HG02938 (cell line): ENCODE measurements at regions not wholly inside any gene's neighbourhood (a gene's known extent, or its start where the extent isn't known, plus 50 kb on each side); places are given as distances from the start of the nearest gene placed in this dataset.

Experiments
- ATAC-seq: cut with Tn5 transposase; IDR thresholded peaks from one replicate; pipeline ENCODE4 v1.9.1; 2021; ENCODE audit warnings: mild to moderate bottlenecking, moderate library complexity; ENCODE audit not compliant: unreplicated experiment

DNA sequence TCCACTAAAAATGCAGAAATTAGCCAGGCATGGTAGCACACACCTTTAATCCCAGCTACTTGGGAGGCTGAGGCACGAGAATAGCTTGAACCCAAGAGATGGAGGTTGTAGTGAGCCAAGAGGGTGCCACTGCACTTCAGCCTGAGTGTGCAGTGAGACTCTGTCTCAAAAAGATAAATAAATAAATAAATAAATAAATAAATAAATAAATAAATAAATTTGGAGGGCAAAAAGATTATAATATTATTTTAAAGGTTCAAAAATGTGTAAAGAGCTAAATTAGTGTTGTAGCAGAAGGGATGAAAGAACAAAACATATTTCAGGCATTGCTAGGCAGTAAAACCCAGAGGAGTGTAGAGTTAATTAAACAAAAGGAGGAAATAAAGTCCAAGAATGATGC is 1136.4 kb upstream of the CDH2 start:
- ATAC-seq, result no peak

DNA sequence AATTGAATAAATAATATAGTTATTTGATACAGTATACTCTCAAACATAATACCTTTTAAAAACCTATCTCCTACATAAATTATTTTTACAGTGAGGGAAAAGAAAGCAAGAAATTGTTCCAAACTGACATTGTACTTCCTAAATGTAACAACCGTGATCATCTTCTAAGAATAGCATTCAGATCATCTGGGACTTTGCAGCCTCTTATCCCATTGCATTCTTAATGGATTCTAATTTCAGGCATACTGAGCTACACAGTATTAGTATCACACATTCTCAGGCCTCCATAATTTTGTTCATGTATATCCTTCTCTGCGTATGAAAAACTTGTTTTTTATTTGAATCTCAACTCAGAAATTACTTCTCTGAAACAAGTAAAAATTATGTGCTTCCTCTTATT is 1134.7 kb upstream of the CDH2 start:
- no peak for ATAC-seq

DNA sequence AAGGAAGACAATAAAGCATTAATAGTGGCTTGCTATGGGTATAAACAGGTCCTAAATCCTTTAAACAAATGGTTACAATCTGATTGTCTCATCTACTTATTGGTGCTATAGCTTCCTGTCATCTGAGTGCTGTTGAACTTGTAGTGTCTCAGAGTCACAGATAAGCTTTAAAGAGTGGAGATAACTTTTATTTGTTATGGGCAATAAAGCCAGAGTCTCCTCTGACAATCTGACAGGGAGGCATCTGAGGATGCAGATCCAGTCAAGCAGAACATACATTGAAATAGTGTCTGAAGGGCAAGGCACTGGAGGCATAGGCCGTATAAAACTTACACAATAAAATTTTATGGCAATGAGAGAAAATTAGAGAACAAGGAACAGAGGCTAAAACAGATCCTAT is 1132.4 kb upstream of the CDH2 start:
- ATAC-seq, result no peak

DNA sequence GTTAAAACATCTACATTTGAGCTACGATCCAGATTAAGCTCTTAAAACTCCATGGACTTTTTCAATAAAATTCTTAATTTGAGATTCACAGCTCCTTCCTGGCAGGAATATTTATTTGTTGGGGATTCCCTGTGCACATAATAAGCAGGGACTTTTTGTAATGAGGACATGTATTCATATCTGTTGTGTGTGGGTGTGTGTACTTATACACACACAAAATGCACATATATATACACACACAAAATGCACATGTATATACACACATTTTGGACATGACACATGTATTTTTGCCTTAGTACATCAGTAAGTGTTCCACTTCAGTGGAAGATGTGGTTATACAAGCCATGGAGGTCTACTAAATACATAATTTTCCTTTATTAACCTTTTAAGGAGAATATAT is 1131.1 kb upstream of the CDH2 start:
- ATAC-seq, result no peak

DNA sequence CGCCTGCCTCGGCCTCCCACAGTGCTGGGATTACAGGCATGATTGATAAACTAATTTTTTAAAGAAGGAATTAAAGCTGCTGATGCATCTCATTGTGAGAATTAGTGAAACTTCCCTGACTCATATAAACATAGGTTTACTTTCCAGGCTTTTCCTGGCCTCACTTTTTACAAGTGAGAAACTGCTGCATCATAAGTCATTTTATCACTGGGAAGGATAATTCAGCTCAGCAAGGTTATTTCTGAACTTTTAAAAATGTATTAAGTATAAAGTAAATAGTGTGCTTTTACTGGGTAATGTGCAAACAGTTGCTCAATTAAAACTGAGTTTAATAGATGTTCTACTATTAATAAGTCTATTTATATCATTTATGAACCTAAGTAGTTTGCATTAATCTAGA is 1130.3 kb upstream of the CDH2 start:
- no peak for ATAC-seq

DNA sequence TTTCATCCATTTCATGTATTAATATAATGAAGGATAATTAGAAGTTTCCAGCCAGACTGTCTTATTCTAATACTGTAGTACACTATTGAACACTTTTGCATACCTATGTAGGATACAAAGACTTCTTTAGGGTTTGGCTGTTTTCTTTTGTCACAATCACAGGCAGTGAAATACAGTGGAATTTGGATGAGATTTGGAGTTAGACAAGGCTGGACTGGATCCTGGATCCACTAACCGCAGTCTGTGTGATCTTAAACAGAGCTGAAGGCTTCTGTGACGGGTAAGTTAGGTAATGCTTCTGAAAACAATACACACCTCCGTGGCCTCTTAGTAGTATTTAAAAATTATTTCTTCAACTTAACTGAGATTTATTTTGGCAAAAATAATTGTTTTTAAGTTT is 1128.6 kb upstream of the CDH2 start:
- ATAC-seq, result no peak

DNA sequence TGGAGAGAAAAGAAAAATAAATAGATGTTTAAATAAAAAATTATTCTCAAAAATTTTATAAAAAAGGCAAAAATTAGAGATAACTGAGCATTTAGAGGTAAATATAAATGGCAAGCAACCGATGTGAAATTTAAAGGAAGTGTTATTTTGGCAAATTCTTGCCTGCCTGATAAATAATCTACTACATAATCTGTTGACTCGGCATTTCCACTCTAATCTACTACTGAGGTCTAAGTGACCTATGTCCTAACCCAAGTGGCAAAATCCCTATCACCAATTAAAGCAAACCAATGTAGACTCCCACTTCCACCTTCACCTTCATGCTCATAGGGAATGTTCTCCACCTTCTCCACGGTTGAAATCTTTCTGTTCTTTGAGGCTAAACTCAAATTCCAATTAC is 1124.1 kb upstream of the CDH2 start:
- no peak for ATAC-seq

DNA sequence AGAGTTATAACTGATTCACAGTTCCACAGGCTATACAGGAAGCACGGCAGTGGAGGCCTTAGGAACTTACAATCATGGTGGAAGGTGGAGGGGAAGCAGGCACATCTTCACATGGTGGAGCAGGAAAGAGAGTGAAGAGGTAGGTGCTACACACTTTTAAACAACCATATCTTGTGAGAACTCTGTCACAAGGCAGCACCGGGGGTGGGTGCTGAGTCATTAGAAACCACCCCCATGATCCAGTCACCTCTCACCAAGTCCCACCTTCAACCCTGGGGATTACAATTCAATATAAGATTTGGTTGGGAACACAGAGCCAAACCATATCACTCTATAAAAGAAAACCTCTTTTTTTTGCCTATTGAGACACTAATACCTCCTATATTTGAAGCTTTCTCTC is 1108.5 kb upstream of the CDH2 start:
- ATAC-seq, result no peak

DNA sequence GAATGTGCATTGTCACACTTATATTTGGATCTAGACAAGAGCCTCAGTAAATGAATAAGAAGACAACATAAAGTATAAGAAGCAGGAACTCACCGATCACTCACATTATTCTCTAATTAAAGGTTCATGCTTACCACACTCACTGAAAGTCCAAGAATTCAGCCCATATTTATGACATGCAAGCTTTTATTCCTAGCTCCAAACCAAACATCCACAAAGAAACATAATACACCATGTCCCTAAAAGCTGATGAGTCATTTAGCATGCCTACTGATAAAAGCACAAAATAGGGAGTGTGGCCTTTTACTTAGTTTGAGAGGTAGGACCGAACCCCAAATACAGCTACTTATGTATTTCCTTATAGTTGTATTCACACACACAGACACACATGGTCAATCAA is 1094.6 kb upstream of the CDH2 start:
- ATAC-seq, result no peak

DNA sequence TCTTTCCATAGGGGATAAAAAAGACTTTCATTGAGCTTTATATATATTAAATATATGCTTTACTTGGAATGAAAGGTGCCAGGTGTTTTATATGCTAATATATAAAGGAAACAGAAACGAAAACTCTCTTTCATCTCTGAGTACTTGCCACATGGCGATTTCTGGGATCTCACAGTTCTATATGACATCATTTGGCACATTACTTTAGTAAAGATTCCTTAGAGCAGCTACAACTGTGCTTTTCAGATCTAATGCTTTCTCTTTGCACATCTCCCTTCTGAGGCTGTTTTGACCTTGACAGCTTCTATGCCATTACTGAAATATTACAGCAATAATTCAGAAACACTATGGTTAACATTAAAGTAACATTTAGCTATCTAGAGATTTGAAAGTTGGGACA is 1082.9 kb upstream of the CDH2 start:
- no peak for ATAC-seq

DNA sequence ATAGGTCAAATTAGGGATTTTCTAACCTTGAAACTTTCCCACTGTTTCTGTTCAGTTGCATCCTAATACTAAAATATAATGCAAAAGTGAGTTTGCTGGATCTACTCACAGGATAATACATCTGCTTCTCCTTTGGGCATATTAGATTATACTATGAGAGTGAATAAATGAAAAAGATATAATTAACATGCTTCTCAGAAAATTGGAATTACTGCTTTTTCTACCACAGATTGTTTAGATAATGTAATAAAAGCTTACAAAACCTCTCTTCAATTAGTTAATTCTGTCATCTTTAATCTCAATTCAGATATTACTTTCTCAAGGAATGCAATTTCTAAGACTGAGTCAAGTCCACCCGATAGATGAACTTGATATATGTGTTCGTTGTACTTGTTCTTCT is 1077.2 kb upstream of the CDH2 start:
- ATAC-seq, result no peak

DNA sequence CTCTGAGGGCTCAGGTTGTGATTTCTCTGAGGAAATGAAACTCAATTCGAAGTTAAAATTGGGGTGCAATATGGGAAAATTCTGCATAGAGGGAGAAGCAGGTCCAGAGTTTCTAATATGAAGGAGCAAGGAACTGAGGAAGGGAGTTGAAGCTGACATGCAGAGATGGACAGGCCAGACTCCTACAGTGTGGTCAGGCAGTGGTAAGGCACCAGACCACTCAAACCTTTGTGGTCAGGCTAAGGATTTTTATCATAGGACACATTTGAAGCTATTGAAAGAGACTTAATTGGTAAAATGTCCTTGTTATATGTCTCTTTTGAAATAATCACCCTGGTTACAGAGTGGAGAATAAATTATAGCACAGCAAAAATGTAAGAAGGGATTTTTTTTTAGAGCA is 1074.8 kb upstream of the CDH2 start:
- ATAC-seq, result no peak

DNA sequence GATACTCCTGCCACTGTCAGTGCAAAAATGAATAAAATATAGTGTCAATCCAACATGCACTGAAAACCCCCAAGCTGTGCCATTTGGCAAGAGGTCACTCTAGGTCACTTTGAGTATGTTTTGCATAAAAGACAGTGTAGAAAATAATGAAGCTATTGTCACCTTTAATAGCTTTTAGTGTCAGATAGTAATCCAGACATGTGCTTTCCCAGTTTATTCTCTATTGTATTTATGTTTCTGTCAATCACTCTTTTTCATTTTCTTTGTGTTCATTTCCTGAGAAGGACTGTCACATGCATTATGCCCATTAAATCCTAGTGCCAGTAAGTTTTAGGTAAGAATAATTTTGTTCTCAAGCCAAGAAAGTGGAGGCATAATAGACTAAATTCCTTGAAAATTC is 1073.9 kb upstream of the CDH2 start:
- ATAC-seq, result no peak

DNA sequence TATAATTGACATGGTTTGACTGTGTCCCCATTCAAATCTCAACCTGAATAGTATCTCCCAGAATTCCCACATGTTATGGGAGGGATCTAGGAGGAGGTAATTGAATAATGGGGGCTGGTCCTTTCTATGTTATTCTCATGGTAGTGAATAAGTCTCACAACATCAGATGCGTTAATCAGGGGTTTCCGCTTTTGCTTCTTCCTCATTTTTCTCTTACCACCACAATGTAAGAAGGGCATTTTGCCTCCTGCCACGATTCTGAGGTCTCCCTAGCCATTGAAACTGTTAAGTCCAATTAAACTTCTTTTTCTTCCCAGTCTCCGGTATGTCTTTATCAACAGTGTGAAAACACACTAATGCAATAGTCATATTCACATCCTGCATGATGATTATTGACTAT is 1073.3 kb upstream of the CDH2 start:
- ATAC-seq, result no peak

DNA sequence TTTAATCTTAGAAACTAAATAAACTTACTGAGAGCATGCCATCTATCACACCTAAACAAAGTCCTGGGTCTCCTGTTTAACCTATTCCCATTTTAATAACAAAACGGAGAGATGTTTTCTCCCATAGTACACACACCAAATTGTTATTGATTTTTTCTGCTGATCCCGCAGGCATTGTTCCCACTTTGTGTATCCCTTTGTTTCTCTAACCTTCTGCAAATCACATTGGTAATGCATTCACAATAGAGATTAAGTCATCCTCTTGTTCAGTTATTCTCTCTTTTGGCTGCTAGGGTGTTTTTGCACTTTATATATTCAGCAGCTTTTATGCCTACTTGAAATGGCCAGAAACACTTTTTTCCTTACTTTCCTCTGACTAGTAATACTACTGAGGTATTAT is 1071.9 kb upstream of the CDH2 start:
- no peak for ATAC-seq

DNA sequence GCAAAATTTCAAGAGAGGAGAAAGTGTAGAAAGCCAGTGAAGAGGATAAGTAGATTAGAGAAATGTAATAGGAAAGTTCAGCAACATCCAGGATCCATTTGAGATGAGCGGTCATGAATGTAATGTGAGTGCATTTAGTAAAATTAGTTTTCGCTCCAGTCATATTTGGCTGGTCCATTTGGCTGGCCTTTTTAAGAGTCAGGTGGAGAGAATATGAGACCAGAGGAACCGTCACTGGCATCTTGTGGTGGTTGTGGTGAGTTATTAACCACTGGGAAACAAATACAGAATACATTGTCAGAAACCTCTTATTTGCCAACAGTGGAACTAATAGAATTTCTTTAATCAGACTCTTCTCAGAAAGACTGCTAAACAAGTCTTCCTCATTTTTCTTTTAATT is 1064.3 kb upstream of the CDH2 start:
- ATAC-seq, result no peak

DNA sequence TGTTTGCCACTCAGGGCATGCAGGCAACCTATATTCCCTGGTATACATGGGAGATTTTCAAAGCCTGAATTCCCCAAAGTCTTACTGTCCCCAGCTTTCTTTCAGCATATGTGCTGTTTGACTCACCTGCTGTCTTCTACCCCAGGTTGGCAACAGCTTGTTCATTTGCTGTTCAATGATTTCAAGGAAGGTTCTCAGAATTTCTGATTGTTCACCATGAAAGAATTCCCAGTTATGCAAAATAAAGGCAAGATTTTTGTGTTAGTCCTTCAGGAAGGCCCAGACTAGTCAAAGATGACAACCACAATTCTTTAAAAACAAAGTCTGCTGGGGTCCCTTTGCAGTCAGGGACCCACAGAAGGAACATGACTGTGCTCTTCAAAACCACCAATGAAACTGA is 1057.8 kb upstream of the CDH2 start:
- ATAC-seq, result no peak

DNA sequence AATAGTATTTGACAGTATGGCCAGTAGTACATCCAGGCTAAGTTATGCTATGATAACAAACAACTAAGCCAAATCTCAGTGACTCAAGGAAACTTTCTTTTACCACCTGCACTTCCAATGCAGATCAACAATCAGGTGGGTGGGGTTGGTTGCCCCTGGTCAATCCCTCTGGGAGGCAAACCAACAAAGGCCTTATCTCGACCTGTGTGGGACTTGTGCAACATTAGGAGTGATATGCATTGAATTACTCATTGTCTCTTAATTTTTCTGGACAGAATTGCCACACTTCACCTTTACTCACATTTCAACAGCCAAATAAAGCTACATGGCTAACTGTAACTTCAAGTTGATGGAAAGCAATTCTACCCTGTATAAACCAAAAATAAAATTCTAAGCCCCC is 1049.3 kb upstream of the CDH2 start:
- no peak for ATAC-seq

DNA sequence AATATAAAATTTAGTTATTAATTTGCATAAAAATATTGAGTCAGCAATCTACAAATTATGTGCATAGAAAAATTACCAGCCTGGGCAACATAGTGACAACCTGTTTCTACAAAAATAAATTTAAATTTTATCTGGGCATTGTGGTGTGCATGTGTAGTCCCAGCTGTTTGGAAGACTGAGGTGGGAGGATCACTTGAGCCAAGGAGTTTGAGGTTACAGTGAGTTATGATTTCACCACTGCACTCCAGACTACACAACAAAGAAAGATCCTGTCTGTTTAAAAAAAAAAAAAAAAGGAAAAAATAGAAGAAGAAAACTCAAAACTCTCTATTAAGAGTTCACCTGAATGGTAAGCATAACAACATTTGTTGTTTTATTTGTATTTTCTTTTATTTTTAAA is 1048.4 kb upstream of the CDH2 start:
- ATAC-seq, result no peak

DNA sequence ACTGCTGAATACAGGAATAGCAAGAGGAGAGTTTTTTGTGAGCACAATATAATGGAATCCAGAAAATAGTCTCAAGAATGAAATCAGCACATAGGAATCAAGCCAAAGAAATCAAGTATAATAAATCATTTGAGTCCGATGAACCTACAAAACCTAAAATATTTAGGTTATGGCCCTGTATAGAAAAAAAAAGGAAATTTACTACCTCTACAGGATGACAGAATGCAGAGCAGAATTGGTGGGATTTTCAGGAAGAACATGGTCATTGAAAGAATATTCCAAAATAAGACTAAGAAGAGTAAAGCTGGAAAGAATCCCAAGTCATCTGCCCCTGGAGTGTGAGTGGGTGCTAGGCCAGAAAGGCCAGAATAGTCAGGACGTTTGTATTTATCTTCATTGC is 1041.2 kb upstream of the CDH2 start:
- ATAC-seq, result no peak

DNA sequence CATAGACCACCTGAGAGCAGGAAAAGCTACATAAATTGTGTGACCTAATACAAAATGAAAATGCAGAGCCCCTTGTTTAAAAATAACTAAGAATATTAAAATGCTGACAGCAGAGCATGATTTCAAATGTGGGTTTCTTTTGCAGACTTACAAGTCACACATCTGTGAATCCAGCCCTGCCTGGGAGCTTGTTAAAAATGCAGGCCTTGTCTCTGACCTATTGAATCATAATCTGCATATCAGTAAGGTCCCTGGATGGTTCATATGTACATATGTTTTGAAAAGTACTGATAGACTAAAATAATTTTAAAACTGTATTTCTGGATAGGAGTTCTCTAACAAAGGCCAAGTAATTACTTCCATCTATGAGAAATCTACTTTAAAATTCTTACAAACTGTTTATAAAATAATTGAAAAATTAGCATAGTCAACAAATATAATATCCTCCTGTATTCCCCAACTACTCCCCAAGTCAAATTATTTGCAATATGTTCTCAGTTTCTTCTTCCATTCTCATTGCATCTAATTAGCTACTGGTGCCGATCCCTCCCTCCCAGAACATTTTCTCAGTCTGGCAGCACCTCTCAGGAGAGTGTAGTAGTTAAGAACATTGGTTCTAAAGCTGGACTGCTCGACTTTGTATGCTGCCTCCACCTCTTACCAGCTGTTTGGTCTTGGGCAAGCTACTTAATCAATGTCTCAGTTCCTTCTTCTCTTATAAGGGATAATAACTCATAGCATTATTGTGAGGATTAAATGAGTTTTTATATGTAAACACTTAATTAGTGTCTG is 1040.4 kb upstream of the CDH2 start:
- ATAC-seq, result no peak

DNA sequence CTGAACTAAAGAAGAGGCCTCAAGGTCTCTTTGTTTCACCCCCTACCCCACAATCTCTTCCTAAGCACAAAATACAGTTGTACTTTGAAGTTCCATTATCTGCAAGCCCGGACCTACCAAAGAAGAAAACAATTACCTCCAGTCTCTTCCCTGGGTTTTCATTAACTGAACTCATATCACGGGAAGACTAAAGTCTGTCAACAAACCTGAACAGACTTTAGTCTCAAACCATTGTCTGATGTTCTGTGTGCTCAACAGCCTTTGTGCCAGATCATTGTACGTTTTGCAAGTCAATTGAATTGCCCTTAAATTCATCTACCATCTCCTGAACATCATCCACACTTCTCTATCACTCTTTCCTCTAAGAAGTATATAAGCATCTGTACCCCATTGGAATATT is 1021.9 kb upstream of the CDH2 start:
- no peak for ATAC-seq

DNA sequence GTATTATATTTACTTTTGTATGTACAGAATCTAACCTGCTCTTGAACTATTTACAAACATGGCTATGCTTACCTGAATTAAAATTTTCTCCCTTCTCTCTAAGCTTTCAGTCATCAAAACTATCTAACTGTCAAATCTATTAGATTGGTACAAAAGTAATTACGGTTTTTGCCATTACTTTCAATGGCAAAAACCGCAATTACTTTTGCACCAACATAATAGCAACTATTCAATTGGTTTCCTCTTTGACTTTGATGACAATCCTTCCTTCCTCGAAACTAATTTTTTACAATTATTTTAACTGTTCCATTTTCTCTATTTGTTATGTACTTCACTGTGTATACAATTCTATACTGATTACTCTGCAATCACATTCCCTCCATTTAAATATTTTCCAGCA is 1019.4 kb upstream of the CDH2 start:
- no peak for ATAC-seq
